Breast epithelium (tissue), 4 donors: ENCODE measurements at regions not wholly inside any gene's neighbourhood (a gene's known extent, or its start where the extent isn't known, plus 50 kb on each side); places are given as distances from the start of the nearest gene placed in this dataset.

Experiments used
- DNase-seq, 2 donors: peaks; one replicate each; pipeline ENCODE4 v3.0.0-alpha.2; 2019; ENCODE audit warnings: low spot score in 2 of 2
- H3K27ac ChIP-seq, 2 donors: fragments of 200-600 bp; sonication (generic) in 1 of 2; one replicate each; pipeline ENCODE4 v1.5.1; 2016 to 2019; ENCODE audit warnings: mild to moderate bottlenecking in 1 of 2
- H3K27me3 ChIP-seq, 2 donors: fragments of 200-600 bp; sonication (generic) in 1 of 2; one replicate each; pipeline versions ENCODE4 v1.5.1 to v1.6.0; 2017 to 2019; ENCODE audit warnings: control low read depth in 1 of 2, mild to moderate bottlenecking in 1 of 2
- H3K36me3 ChIP-seq: fragments of 200-600 bp; one replicate; pipeline ENCODE4 v1.5.1; 2019
- H3K4me1 ChIP-seq, 2 donors: fragments of 200-600 bp; sonication (generic); one replicate each; pipeline ENCODE4 v1.5.1; 2016 to 2019; ENCODE audit warnings: control low read depth in 1 of 2
- H3K4me3 ChIP-seq, 3 donors: fragments of 200-600 bp; sonication (generic); 1 replicate in 2 of 3; 2 replicates in 1 of 3; pipeline ENCODE4 v1.5.1; 2016 to 2019; ENCODE audit warnings: mild to moderate bottlenecking in 3 of 3, moderate library complexity in 2 of 3
- H3K9me3 ChIP-seq, 2 donors: fragments of 200-600 bp; sonication (generic) in 1 of 2; one replicate each; pipeline ENCODE4 v1.5.1; 2016 to 2019; ENCODE audit warnings: control low read depth in 1 of 2
- POLR2A ChIP-seq: fragments of 450-650 bp; IDR thresholded peaks from one replicate; pipeline ENCODE4 v1.6.1; 2016; ENCODE audit warnings: antibody characterized with exemption, mild to moderate bottlenecking, moderate library complexity
- POLR2AphosphoS5 ChIP-seq, 3 donors: sonication (generic); formaldehyde crosslinking; IDR thresholded peaks; one replicate each; pipeline ENCODE4 v1.6.1; 2017; ENCODE audit warnings: antibody characterized with exemption in 3 of 3
- intact Hi-C: fragments of 100-400 bp; cut with DNase I; formaldehyde crosslinking; loops from one replicate; pipeline ENCODE4 v1.15.1; 2023; ENCODE audit warnings: low total_unique reads
- TF ChIP-seq, protein P1 (sequence below), 3 donors: fragments of 450-650 bp; IDR thresholded peaks; one replicate each; pipeline ENCODE4 v1.5.1; 2016 to 2017; ENCODE audit warnings: antibody characterized with exemption in 3 of 3, mild to moderate bottlenecking in 3 of 3, moderate library complexity in 3 of 3

DNA sequence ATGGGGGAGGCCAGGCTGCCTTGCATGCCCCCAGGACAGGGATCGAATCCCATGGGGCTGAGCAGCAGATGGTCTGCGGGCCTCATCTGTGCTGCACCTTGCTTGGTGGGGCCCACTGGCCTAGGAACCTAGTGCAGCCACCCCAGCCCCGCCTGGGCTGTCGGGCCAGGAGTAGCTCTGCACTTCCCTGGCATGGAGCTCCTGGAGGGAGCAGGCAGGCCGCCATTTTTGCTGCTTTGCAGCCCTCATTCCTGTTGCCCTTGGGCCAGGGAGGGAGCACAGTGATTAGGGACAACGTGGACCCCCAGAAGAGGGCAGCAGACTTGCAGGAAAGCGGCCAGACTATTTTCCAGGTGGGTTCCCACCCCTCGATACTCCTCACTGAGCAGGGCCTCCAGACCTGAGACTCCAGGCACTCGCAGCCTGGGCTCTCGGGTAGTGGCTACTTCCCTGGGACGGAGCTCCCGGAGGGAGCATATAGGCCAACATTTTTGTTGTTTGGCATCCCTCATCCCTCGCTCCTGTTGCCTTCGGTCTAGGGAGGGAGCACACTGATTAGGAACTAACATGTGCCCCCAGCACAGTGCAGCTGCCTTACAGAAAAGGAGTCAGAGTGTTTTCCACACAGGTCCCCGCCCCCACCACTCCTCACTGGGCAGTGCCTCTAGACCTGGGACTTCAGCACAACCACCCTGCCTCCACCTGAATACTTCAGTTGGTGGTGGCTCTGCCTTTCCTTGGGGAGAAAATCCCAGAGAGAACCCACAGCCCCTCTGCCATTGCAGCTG lies 99.5 kb downstream of the MAIP1 start:
- Histone ChIP-seq H3K27ac (no peak overlapping the region), H3K36me3 (no peaks in the 10 kb centered on the region), H3K4me1 (no peaks in the 10 kb centered on the region), H3K4me3 (no peak overlapping the region), H3K27me3 (no peaks in the 10 kb centered on the region), H3K9me3 (peaks cover 4 to 5% of the 10 kb centered on the region in 2 donors)
- no peak for DNase-seq
- intact Hi-C loops, result no loop called here
- TF ChIP-seq POLR2A, result no peak
- no peak for TF ChIP-seq POLR2AphosphoS5 (IDR thresholded peaks at IDR 0.05)
- TF ChIP-seq, protein P1, sequence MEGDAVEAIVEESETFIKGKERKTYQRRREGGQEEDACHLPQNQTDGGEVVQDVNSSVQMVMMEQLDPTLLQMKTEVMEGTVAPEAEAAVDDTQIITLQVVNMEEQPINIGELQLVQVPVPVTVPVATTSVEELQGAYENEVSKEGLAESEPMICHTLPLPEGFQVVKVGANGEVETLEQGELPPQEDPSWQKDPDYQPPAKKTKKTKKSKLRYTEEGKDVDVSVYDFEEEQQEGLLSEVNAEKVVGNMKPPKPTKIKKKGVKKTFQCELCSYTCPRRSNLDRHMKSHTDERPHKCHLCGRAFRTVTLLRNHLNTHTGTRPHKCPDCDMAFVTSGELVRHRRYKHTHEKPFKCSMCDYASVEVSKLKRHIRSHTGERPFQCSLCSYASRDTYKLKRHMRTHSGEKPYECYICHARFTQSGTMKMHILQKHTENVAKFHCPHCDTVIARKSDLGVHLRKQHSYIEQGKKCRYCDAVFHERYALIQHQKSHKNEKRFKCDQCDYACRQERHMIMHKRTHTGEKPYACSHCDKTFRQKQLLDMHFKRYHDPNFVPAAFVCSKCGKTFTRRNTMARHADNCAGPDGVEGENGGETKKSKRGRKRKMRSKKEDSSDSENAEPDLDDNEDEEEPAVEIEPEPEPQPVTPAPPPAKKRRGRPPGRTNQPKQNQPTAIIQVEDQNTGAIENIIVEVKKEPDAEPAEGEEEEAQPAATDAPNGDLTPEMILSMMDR (IDR thresholded peaks at IDR 0.05), result no peak

DNA sequence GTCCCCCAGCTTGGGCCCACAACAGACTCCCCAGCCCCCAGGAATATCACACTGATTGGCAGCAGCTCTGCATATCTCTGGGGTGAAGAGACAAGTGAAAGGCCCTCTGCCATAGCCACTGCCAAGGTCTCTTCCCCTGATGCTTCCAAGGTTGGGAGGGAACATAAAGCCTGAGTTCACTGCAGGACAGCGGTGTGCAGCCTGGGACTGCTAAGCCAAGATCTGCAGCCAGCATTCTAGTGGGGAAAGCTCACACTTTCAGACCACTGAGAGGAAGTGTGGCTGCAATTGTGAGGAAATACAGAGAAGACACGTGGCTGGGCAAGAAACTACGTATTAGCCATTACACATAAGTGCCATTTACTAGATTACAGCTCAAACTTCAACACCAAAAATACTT lies 100.7 kb downstream of the MAIP1 start:
- H3K36me3 ChIP-seq, result no peaks in the 10 kb centered on the region
- no peaks in the 10 kb centered on the region for H3K27me3 ChIP-seq
- intact Hi-C loops, result no loop called here
- H3K4me3 ChIP-seq, result no peak overlapping the region
- DNase-seq, result no peak
- H3K27ac ChIP-seq, result no peak overlapping the region
- peaks cover 4 to 5% of the 10 kb centered on the region in 2 donors for H3K9me3 ChIP-seq
- no peaks in the 10 kb centered on the region for H3K4me1 ChIP-seq
- TF ChIP-seq POLR2A, result no peak
- TF ChIP-seq, protein P1 (IDR thresholded peaks at IDR 0.05), result no peak
- TF ChIP-seq POLR2AphosphoS5 (IDR thresholded peaks at IDR 0.05), result no peak

DNA sequence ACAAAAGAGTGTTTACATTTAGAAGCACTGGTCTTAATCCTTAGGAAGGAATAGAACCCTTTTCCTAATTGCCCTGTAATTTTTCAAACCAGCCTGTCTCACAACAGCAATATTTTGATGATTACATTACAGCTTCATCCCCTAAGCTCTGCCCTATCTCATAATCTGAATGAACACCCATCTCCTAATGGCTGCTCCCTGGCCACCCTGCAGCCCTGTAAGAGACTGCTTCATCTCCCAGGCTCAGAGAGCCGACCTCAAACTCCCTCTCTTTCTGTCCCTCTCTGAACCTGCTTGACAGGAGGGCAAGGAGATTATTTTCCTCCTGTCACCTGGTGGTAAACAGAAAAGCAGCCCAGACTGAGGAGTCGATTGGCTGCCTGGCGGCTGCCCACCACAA lies 107.8 kb downstream of the MAIP1 start:
- TF ChIP-seq POLR2AphosphoS5 (IDR thresholded peaks at IDR 0.05), result no peak
- no peaks in the 10 kb centered on the region for H3K4me1 ChIP-seq
- H3K36me3 ChIP-seq, result no peaks in the 10 kb centered on the region
- DNase-seq, result no peak
- H3K27me3 ChIP-seq, result no peaks in the 10 kb centered on the region
- intact Hi-C loops, result no loop called here
- no peak overlapping the region for H3K27ac ChIP-seq
- H3K4me3 ChIP-seq, result no peak overlapping the region
- no peaks in the 10 kb centered on the region for H3K9me3 ChIP-seq

DNA sequence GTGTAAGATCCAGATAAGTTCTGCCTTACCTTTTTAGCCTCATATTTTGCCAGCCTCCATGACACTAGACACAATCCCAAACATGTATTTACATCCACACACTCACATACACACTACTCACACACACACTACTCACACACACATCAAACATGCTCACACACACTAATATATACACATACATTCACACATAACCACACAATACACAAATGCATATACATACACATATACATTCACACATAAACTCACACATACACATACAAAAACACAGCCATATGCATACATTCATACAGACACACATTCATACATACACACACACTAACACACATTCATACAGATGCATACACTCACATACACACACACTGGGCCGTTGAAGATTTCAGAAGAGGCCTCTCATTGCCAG lies 109.5 kb downstream of the MAIP1 start:
- no peaks in the 10 kb centered on the region for H3K27me3 ChIP-seq
- H3K4me3 ChIP-seq, result no peak overlapping the region
- no peak overlapping the region for H3K27ac ChIP-seq
- H3K36me3 ChIP-seq, result no peaks in the 10 kb centered on the region
- intact Hi-C loops, result no loop called here
- H3K9me3 ChIP-seq, result no peaks in the 10 kb centered on the region
- no peaks in the 10 kb centered on the region for H3K4me1 ChIP-seq
- TF ChIP-seq, protein P1 (IDR thresholded peaks at IDR 0.05), result no peak
- TF ChIP-seq POLR2AphosphoS5 (IDR thresholded peaks at IDR 0.05) (no peak), POLR2A (no peak)
- DNase-seq, result no peak

DNA sequence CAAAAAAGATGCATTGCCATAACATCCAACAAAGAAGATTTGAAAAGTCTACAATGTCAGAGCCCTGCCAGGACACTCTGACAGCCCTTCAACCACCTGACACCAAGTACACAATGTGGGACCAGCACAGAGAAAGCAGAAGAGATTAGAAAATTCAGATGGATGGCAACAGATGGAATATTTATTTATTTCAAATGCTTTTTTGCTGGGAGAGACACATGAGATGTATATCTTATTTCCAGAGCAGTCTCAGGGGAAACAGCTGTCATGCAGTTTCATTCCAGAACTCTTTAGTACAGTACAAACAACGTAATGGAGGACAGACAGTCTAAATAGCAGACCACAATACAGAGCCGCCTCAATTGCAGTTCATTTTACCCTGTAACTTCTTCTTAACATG lies 110.1 kb downstream of the MAIP1 start:
- TF ChIP-seq, protein P1 (IDR thresholded peaks at IDR 0.05), result no peak
- TF ChIP-seq POLR2AphosphoS5 (IDR thresholded peaks at IDR 0.05), result no peak
- no peak for TF ChIP-seq POLR2A
- Histone ChIP-seq H3K36me3 (no peaks in the 10 kb centered on the region), H3K9me3 (no peaks in the 10 kb centered on the region), H3K27me3 (no peaks in the 10 kb centered on the region), H3K27ac (no peak overlapping the region), H3K4me3 (no peak overlapping the region), H3K4me1 (no peaks in the 10 kb centered on the region)
- intact Hi-C loops, result no loop called here
- no peak for DNase-seq
